Renal pelvis (tissue), 1 donor: ENCODE measurements at regions not wholly inside any gene's neighbourhood (a gene's known extent, or its start where the extent isn't known, plus 50 kb on each side); places are given as distances from the start of the nearest gene placed in this dataset.
A peak's percentile ranks its signal among the peaks of the same experiment; 100 is the strongest.

Source experiments
- DNase-seq: peaks from one replicate; pipeline ENCODE4 v3.0.0-alpha.2; 2013

GRCh38 chrX:58051346-58051745, 141.1 kb upstream of the ZXDA start:
- no peak for DNase-seq

GRCh38 chrX:58044130-58044529, 133.9 kb upstream of the ZXDA start:
- DNase-seq, result no peak

GRCh38 chrX:58025979-58026378, 115.7 kb upstream of the ZXDA start:
- peak; percentile 0 for DNase-seq

- no peak for DNase-seq
These were observed 75.7 kb upstream of the ZXDA start for GRCh38 chrX:57985951-57986350.

GRCh38 chrX:57984620-57985019, 74.4 kb upstream of the ZXDA start:
- no peak for DNase-seq

GRCh38 chrX:57977992-57978391, 67.7 kb upstream of the ZXDA start:
- no peak for DNase-seq

- DNase-seq, result no peak
These were observed 54.7 kb upstream of the ZXDA start for GRCh38 chrX:57964975-57965374.
